ENCODE measurements at regions not wholly inside any gene's neighbourhood (a gene's known extent, or its start where the extent isn't known, plus 50 kb on each side); places are given as distances from the start of the nearest gene placed in this dataset.
"Not testable (repeated sequence)": the region's sequence is repeated elsewhere in the genome, so short reads cannot be mapped to it uniquely, and the experiment has no call there.

- H3K36me3 ChIP-seq (replicated peaks in 1 of 2; ENCODE audit: control insufficient read depth in 1 of 2, insufficient read depth in 2 of 2, low read length in 2 of 2); H3K27me3 ChIP-seq (ENCODE audit: control insufficient read depth in 2 of 2, insufficient read depth in 2 of 2, low read length in 2 of 2); H3K4me3 Mint-ChIP-seq; H3K27ac Mint-ChIP-seq; H3K9ac ChIP-seq (ENCODE audit: insufficient read depth, low read length, poor library complexity, severe bottlenecking); H3K4me2 ChIP-seq (replicated peaks; ENCODE audit: extremely low read depth, low read length, poor library complexity, severe bottlenecking); H3K79me2 ChIP-seq (ENCODE audit: insufficient read depth, low read length); H3K4me3 ChIP-seq (replicated peaks in 1 of 3; ENCODE audit: low read depth in 2 of 3, low read length in 3 of 3); DNase-seq; H3K9me3 Mint-ChIP-seq; H2AFZ ChIP-seq (ENCODE audit: insufficient read depth, low read depth, low read length, poor library complexity, severe bottlenecking); H3K36me3 Mint-ChIP-seq; H3K27ac ChIP-seq (ENCODE audit: low read depth in 1 of 2, low read length in 2 of 2); H3K9me3 ChIP-seq (replicated peaks in 1 of 2; ENCODE audit: control insufficient read depth in 1 of 2, insufficient read depth in 1 of 2, low read length in 2 of 2); H3K4me1 Mint-ChIP-seq; H4K20me1 ChIP-seq (ENCODE audit: insufficient read depth, low read length); H3K27me3 Mint-ChIP-seq (ENCODE audit: low read depth in 3 of 3); intact Hi-C loops (cut with micrococcal nuclease); H3K4me1 ChIP-seq (ENCODE audit: control insufficient read depth in 1 of 2, insufficient read depth in 2 of 2, low read length in 2 of 2): not testable (repeated sequence)
- WGBS (ENCODE audit: insufficient coverage): 89% methylated on average over 1 of the region's 17 CpGs
Observed at GRCh38 chr3:15996496-15996895, 178.0 kb upstream of the GALNT15 start.

DNA sequence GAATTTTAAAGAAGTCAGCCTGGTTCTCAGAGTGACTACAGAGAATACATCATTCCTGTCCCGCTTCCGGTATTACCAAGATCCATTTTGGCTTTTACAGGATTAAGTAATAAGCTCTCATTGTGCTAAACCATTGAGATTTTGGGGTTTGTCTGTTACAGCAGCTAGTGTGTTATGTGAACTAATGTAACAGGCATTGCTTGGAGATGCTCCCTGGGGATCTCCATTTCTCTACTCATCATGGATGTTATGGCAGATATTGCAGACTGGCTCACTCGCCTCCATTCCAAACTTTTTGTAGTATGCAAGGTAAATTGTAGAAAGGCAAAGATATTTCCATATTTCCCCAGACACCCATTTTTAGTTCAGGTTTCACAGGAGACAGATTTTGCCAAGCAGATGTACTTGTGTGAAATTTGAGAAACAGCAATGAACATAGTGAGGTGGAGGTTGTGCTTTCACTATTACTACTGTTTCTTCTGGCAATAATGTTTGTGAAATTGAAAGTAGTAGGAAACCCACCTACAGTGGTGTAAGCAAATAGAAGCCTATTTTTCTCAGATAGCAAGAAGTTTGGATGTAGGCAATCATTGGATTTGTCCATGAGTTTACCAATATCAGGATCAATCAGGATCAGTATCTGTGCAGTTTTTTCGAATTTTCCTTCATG is 177.1 kb upstream of the GALNT15 start:
- no peak for DNase-seq
- 100% methylated on average over 1 of the region's 4 CpGs for WGBS (ENCODE audit: insufficient coverage)
- H3K36me3 Mint-ChIP-seq: no peaks in the 10 kb centered on the region
- Histone ChIP-seq H3K4me1 (ENCODE audit: control insufficient read depth in 1 of 2, insufficient read depth in 2 of 2, low read length in 2 of 2) (no peaks in the 10 kb centered on the region), H2AFZ (ENCODE audit: insufficient read depth, low read depth, low read length, poor library complexity, severe bottlenecking) (no peak overlapping the region), H3K79me2 (ENCODE audit: insufficient read depth, low read length) (no peaks in the 10 kb centered on the region), H3K4me3 (replicated peaks in 1 of 3; ENCODE audit: low read depth in 2 of 3, low read length in 3 of 3) (no peak overlapping the region), H3K9me3 (replicated peaks in 1 of 2; ENCODE audit: control insufficient read depth in 1 of 2, insufficient read depth in 1 of 2, low read length in 2 of 2) (peaks cover 0 to 3% of the 10 kb centered on the region in 2 donors), H3K36me3 (replicated peaks in 1 of 2; ENCODE audit: control insufficient read depth in 1 of 2, insufficient read depth in 2 of 2, low read length in 2 of 2) (no peaks in the 10 kb centered on the region), H3K9ac (ENCODE audit: insufficient read depth, low read length, poor library complexity, severe bottlenecking) (no peak overlapping the region), H4K20me1 (ENCODE audit: insufficient read depth, low read length) (no peaks in the 10 kb centered on the region), H3K27me3 (ENCODE audit: control insufficient read depth in 2 of 2, insufficient read depth in 2 of 2, low read length in 2 of 2) (no peaks in the 10 kb centered on the region), H3K27ac (ENCODE audit: low read depth in 1 of 2, low read length in 2 of 2) (no peak overlapping the region), H3K4me2 (replicated peaks; ENCODE audit: extremely low read depth, low read length, poor library complexity, severe bottlenecking) (no peak overlapping the region)
- peaks cover 1 to 7% (median 3%) of the 10 kb centered on the region in 7 donors for H3K9me3 Mint-ChIP-seq
- no peak overlapping the region for H3K4me3 Mint-ChIP-seq
- intact Hi-C loops (cut with micrococcal nuclease): no loop called here
- H3K27ac Mint-ChIP-seq: no peak overlapping the region
- no peaks in the 10 kb centered on the region for H3K4me1 Mint-ChIP-seq
- peaks cover 0 to 2% (median 0%) of the 10 kb centered on the region in 3 donors for H3K27me3 Mint-ChIP-seq (ENCODE audit: low read depth in 3 of 3)
- TF ChIP-seq CTCF (IDR thresholded peaks at IDR 0.05): no peak

All from CD14-positive monocyte (primary cell).